GM12878 (cell line): ENCODE measurements at regions not wholly inside any gene's neighbourhood (a gene's known extent, or its start where the extent isn't known, plus 50 kb on each side); places are given as distances from the start of the nearest gene placed in this dataset.

Experiments
- ATAC-seq: fragments of 200-7000 bp; cut with Tn5 transposase; 3 replicates; pipeline ENCODE4 v1.9.1; 2020; ENCODE audit warnings: mild to moderate bottlenecking, moderate library complexity
- BruUV-seq: library from RNA; stranded (reverse); fragments of 400-500 nt; replicated peaks from 2 replicates; lab custom pipeline; 2021; lab: Mats Ljungman, UMichigan
- CTCF ChIA-PET: fragments of 300-600 bp; sonication (Branson Sonifier 250); formaldehyde crosslinking; extraction: SDS; loops from one replicate; lab custom pipeline; 2021; ENCODE audit warnings: inconsistent platforms; lab: Yijun Ruan, JAX
- POLR2A ChIA-PET: fragments of 350-600 bp; formaldehyde crosslinking; extraction: SDS; loops from one replicate; lab custom pipeline; 2021; ENCODE audit warnings: inconsistent platforms; lab: Charles Lee
- RAD21 ChIA-PET: fragments of 300-600 bp; sonication (Branson Sonifier 250); formaldehyde crosslinking; loops from one replicate; lab custom pipeline; 2023; ENCODE audit warnings: antibody characterized with exemption; ENCODE audit not compliant: unreplicated experiment; lab: Charles Lee
- SMC1A ChIA-PET: fragments of 300-600 bp; sonication (Branson Sonifier 250); formaldehyde crosslinking; loops from one replicate; lab custom pipeline; 2023; ENCODE audit not compliant: unreplicated experiment, uncharacterized antibody; lab: Charles Lee
- DNase-seq: peaks from one replicate; pipeline ENCODE4 v3.0.0-alpha.2; 2011; ENCODE audit warnings: low read depth, low spot score
- FAIRE-seq: peaks from 3 replicates; lab custom pipeline; 2011; peaks lifted over from hg19 to GRCh38; lab: Jason Lieb, UNC
- H2AFZ ChIP-seq: 2 replicates; pipeline ENCODE4 v1.6.0; 2011; ENCODE audit warnings: low read depth, low read length, control low read depth; ENCODE audit not compliant: control insufficient read depth
- H3K27ac ChIP-seq: 2 replicates; pipeline ENCODE4 v1.5.1; 2011; ENCODE audit warnings: control low read depth; ENCODE audit not compliant: control insufficient read depth, insufficient read depth
- H3K27me3 ChIP-seq, 2 experiments: replicated peaks in 1 of 2; 2 replicates each; pipeline versions ENCODE4 v1.6.0 to v1.6.1; 2011; ENCODE audit warnings: low read length in 1 of 2; ENCODE audit not compliant: control insufficient read depth in 2 of 2, insufficient read depth in 2 of 2
- H3K36me3 ChIP-seq, 2 experiments: 2 replicates each; pipeline ENCODE4 v1.5.1; 2011; ENCODE audit warnings: low read length in 1 of 2; ENCODE audit not compliant: control insufficient read depth in 2 of 2, insufficient read depth in 2 of 2
- H3K4me1 ChIP-seq: 2 replicates; pipeline ENCODE4 v1.6.1; 2011; ENCODE audit warnings: mild to moderate bottlenecking, low read length, moderate library complexity, mixed read lengths; ENCODE audit not compliant: control insufficient read depth, insufficient read depth
- H3K4me2 ChIP-seq: 2 replicates; pipeline ENCODE4 v1.6.0; 2011; ENCODE audit warnings: control low read depth; ENCODE audit not compliant: control insufficient read depth, insufficient read depth
- H3K4me3 ChIP-seq: fragments of 200-600 bp; sonication (generic); 2 replicates; pipeline ENCODE4 v1.5.1; 2016
- H3K79me2 ChIP-seq: 2 replicates; pipeline ENCODE4 v1.6.0; 2011; ENCODE audit warnings: low read length; ENCODE audit not compliant: control insufficient read depth, insufficient read depth
- H3K9ac ChIP-seq: 2 replicates; pipeline ENCODE4 v1.8.0; 2011; ENCODE audit warnings: low read length, control low read depth, mixed read lengths; ENCODE audit not compliant: control insufficient read depth, insufficient read depth
- H3K9me3 ChIP-seq: replicated peaks from 3 replicates; pipeline ENCODE4 v1.5.1; 2011; ENCODE audit warnings: mild to moderate bottlenecking, low read length; ENCODE audit not compliant: control insufficient read depth, insufficient read depth
- H4K20me1 ChIP-seq: 2 replicates; pipeline ENCODE4 v1.6.0; 2011; ENCODE audit not compliant: control insufficient read depth, insufficient read depth
- MLLT1 ChIP-seq: fragments of 450-650 bp; IDR thresholded peaks from 2 replicates; pipeline ENCODE4 v1.6.1; 2016; ENCODE audit warnings: mild to moderate bottlenecking
- MTA2 ChIP-seq: fragments of 450-650 bp; IDR thresholded peaks from 2 replicates; pipeline ENCODE4 v1.6.1; 2016; ENCODE audit warnings: low read depth, mild to moderate bottlenecking, moderate library complexity
- MYB ChIP-seq: fragments of 150-350 bp; IDR thresholded peaks from 2 replicates; pipeline ENCODE4 v1.6.1; 2014; ENCODE audit warnings: mild to moderate bottlenecking, low read depth, low read length, borderline replicate concordance
- NR2F1 ChIP-seq: fragments of 450-650 bp; conservative IDR thresholded peaks from 2 replicates; pipeline ENCODE4 v1.6.1; 2017; ENCODE audit warnings: mild to moderate bottlenecking
- SIN3A ChIP-seq: IDR thresholded peaks from 2 replicates; pipeline ENCODE4 v1.6.1; 2012; ENCODE audit warnings: low read depth, low read length, improper control_type of control experiment
- SMAD5 ChIP-seq: IDR thresholded peaks from 2 replicates; pipeline ENCODE4 v1.6.1; 2016; ENCODE audit warnings: antibody characterized with exemption, low read depth
- ZBTB11 ChIP-seq: fragments of 450-650 bp; formaldehyde crosslinking; IDR thresholded peaks from 2 replicates; pipeline ENCODE4 v1.5.0; 2022; ENCODE audit warnings: mild to moderate bottlenecking, missing genetic modification characterization
- in situ Hi-C: fragments of 300-500 bp; cut with MboI; formaldehyde crosslinking; loops from 9 replicates; pipeline ENCODE4 v1.14.3; 2018; ENCODE audit warnings: mixed read lengths
- intact Hi-C: fragments of 100-400 bp; cut with micrococcal nuclease; formaldehyde crosslinking; loops from one replicate; pipeline ENCODE4 v1.14.2; 2022; ENCODE audit not compliant: unreplicated experiment

GRCh38 chr11:95413021-95413420, 182.0 kb upstream of the SESN3 start:
- H3K4me3 ChIP-seq: no peak overlapping the region
- no peak overlapping the region for H3K4me2 ChIP-seq
- DNase-seq: no peak
- H3K27me3 ChIP-seq: no peaks in the 10 kb centered on the region
- H3K79me2 ChIP-seq: no peaks in the 10 kb centered on the region
- no peak overlapping the region for H2AFZ ChIP-seq
- H3K36me3 ChIP-seq: no peaks in the 10 kb centered on the region
- no TSS peak for BruUV-seq
- intact Hi-C loops (no loop called here), in situ Hi-C loops (no loop called here)
- ChIA-PET RAD21 (no interaction called here), POLR2A (no interaction called here), SMC1A (interaction anchor here (1.1 kb wide), 1 partner anchor 31 kb away, joined by 3 read pairs; no protein-coding TSS in a partner anchor), CTCF (interaction anchor here (0.6 kb wide), 1 partner anchor 256 kb away, joined by 3 read pairs; no protein-coding TSS in a partner anchor)
- H3K9ac ChIP-seq: no peak overlapping the region
- TF ChIP-seq MYB (no peak), SIN3A (no peak), NR2F1 (no peak), MTA2 (no peak), SMAD5 (no peak), ZBTB11 (CRISPR knock-in tag) (no peak), MLLT1 (no peak)
- FAIRE-seq: no peak
- H3K9me3 ChIP-seq: no peaks in the 10 kb centered on the region
- H3K4me1 ChIP-seq: no peaks in the 10 kb centered on the region
- H3K27ac ChIP-seq: no peak overlapping the region
- H4K20me1 ChIP-seq: no peaks in the 10 kb centered on the region
- ATAC-seq: no peak
